Lung (tissue), 11 donors: ENCODE measurements at regions not wholly inside any gene's neighbourhood (a gene's known extent, or its start where the extent isn't known, plus 50 kb on each side); places are given as distances from the start of the nearest gene placed in this dataset.
A peak's percentile ranks its signal among the peaks of the same experiment; 100 is the strongest.

Experiments
- ATAC-seq: fragments of 200-7000 bp; cut with Tn5 transposase; one replicate; pipeline ENCODE4 v1.9.1; 2020; ENCODE audit warnings: moderate number of reproducible peaks; ENCODE audit not compliant: insufficient read depth, low FRiP score
- DNase-seq, 3 donors: peaks; one replicate each; pipeline ENCODE4 v3.0.0-alpha.2; 2013 to 2017
- H3K27ac ChIP-seq, 2 donors: one replicate each; pipeline ENCODE4 v1.5.1; 2013; ENCODE audit warnings: mild to moderate bottlenecking in 2 of 2, moderate library complexity in 2 of 2, control low read depth in 1 of 2, inconsistent platforms in 1 of 2, low read depth in 1 of 2, low read length in 1 of 2
- H3K27me3 ChIP-seq, 3 donors: one replicate each; pipeline ENCODE4 v1.5.1; 2013; ENCODE audit warnings: low read length in 2 of 3; ENCODE audit not compliant: control insufficient read depth in 3 of 3, insufficient read depth in 3 of 3
- H3K36me3 ChIP-seq, 4 donors: one replicate each; pipeline ENCODE4 v1.5.1; 2013; ENCODE audit warnings: low read length in 4 of 4, mild to moderate bottlenecking in 1 of 4, moderate library complexity in 1 of 4; ENCODE audit not compliant: control insufficient read depth in 4 of 4, insufficient read depth in 4 of 4
- H3K4me1 ChIP-seq, 5 donors: one replicate each; pipeline ENCODE4 v1.5.1; 2013; ENCODE audit warnings: low read length in 5 of 5, mild to moderate bottlenecking in 2 of 5, moderate library complexity in 1 of 5; ENCODE audit not compliant: control insufficient read depth in 5 of 5, insufficient read depth in 5 of 5
- H3K4me3 ChIP-seq: one replicate; pipeline ENCODE4 v1.5.1; 2013; ENCODE audit warnings: mild to moderate bottlenecking, control low read depth, moderate library complexity
- H3K9ac ChIP-seq, 2 donors: one replicate each; pipeline ENCODE4 v1.5.1; 2013; ENCODE audit warnings: low read length in 2 of 2, control low read depth in 1 of 2; ENCODE audit not compliant: insufficient read depth in 1 of 2
- H3K9me3 ChIP-seq, 4 donors: one replicate each; pipeline ENCODE4 v1.5.1; 2013; ENCODE audit warnings: low read length in 3 of 4, mild to moderate bottlenecking in 1 of 4, moderate library complexity in 1 of 4; ENCODE audit not compliant: control insufficient read depth in 4 of 4, insufficient read depth in 3 of 4
- WGBS, 2 donors: extraction: QIAGEN DNeasy Blood & Tissue Kit; methylation state at CpG; one replicate each; pipeline ENCODE4 v1.1.7; 2013; 5-methylcytosine and 5-hydroxymethylcytosine counted together
- TF ChIP-seq, protein P1 (sequence below): IDR thresholded peaks from 2 replicates; pipeline ENCODE4 v1.5.1; 2012; ENCODE audit warnings: mild to moderate bottlenecking; ENCODE audit errors: control extremely low read depth, extremely low read depth
- donor health status: control.
- donor health status: control.
- donor health status: Bipolar disorder and iron deficiency.
- donor health status: healthy.
- donor health status: DM: yes; HTN: yes; CAD: no.

DNA sequence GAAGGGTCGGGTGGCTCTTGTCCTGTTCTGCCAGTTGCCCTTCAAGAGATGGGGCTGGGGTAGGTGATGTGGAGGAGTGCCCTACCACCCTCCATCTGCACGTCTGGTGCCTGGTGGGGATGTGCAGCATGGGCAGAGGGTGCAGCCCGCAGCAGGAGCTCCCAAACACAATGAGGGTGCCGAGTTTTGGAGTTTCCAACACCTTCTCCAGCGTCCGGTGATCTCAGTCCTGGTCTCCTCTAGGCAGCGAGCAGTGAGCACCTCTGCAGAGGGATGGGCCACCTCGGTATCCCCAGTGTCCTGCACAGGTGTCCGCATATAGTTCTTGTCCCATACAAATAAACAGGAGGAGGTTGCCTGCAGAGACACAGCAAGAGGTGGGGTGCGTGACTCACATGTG lies 136.0 kb downstream of the ENGASE start:
- 80 to 83% methylated on average over 10 of the region's 10 CpGs for WGBS, 2 donors
- no peak for DNase-seq
- Histone ChIP-seq H3K9me3 (no peaks in the 10 kb centered on the region), H3K4me1 (peaks cover 0 to 9% (median 0%) of the 10 kb centered on the region in 5 donors), H3K27me3 (peaks cover 0 to 27% (median 8%) of the 10 kb centered on the region in 3 donors), H3K27ac (no peak overlapping the region), H3K36me3 (no peaks in the 10 kb centered on the region), H3K9ac (no peak overlapping the region), H3K4me3 (no peak overlapping the region)
- ATAC-seq, result no peak
- TF ChIP-seq, protein P1, sequence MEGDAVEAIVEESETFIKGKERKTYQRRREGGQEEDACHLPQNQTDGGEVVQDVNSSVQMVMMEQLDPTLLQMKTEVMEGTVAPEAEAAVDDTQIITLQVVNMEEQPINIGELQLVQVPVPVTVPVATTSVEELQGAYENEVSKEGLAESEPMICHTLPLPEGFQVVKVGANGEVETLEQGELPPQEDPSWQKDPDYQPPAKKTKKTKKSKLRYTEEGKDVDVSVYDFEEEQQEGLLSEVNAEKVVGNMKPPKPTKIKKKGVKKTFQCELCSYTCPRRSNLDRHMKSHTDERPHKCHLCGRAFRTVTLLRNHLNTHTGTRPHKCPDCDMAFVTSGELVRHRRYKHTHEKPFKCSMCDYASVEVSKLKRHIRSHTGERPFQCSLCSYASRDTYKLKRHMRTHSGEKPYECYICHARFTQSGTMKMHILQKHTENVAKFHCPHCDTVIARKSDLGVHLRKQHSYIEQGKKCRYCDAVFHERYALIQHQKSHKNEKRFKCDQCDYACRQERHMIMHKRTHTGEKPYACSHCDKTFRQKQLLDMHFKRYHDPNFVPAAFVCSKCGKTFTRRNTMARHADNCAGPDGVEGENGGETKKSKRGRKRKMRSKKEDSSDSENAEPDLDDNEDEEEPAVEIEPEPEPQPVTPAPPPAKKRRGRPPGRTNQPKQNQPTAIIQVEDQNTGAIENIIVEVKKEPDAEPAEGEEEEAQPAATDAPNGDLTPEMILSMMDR, result no peak

DNA sequence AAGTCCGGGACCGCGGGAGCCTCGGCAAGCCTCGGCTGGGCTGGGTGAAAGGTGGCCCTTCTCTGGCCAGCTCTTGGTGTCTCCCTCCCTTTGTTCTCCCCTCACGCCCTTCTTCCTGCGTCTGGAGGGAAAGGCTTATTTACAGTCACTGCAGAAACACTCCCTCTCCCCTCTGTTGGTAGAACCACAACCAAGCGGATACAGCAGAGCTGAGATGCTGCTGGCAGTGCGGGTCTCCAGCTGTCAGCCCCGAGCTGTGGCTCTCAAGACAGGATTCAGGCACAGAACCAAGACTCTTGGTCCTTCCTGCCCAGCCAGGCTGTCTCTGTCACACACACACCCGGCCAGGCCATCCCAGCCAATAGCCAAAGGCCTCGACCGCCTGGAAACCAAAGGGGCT lies 133.3 kb downstream of the ENGASE start:
- DNase-seq, result peak; percentile 44 to 78 (median 52)

DNA sequence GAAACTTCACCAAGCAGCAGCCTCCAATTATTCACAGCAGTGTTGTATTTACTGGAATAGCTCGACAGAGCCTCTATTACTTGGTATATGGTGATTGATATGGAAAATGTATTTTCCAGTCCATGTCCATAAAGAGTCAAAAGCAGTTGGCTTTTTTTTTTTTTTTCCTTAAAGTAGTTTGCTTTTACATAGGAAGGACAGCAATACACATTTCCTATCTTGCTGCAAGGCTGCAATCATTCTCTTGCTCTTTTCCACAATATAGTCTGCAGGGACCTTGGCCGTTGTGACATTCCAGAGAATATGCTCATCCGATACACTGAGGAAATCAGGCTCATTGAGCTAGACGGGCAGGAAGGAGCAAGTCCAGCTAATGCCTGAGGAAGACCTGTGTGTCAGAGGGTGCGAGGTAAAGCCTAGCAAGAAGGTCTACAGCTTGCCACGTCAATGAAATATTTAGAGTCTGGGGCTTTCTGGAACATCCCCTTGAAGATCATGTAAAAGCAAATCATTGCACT lies 131.1 kb downstream of the ENGASE start:
- Histone ChIP-seq H3K27ac (no peak overlapping the region), H3K4me3 (no peak overlapping the region), H3K36me3 (no peaks in the 10 kb centered on the region), H3K4me1 (peaks cover 0 to 9% (median 0%) of the 10 kb centered on the region in 5 donors), H3K9ac (no peak overlapping the region), H3K27me3 (peaks cover 0 to 23% (median 0%) of the 10 kb centered on the region in 3 donors), H3K9me3 (no peaks in the 10 kb centered on the region)
- ATAC-seq (no peak), DNase-seq (no peak)
- TF ChIP-seq, protein P1, result no peak
- WGBS, 2 donors, result 50 to 75% methylated on average over 6 of the region's 6 CpGs

More for the DNA sequence above, 133.3 kb downstream of the ENGASE start:
- H3K36me3 ChIP-seq, result no peaks in the 10 kb centered on the region
- no peak for ATAC-seq
- H3K4me3 ChIP-seq, result no peak overlapping the region
- H3K4me1 ChIP-seq, result peaks cover 0 to 9% (median 0%) of the 10 kb centered on the region in 5 donors
- TF ChIP-seq, protein P1, result no peak
- H3K27me3 ChIP-seq, result peaks cover 0 to 16% (median 4%) of the 10 kb centered on the region in 3 donors
- no peaks in the 10 kb centered on the region for H3K9me3 ChIP-seq
- no peak overlapping the region for H3K27ac ChIP-seq
- WGBS, 2 donors, result 31 to 40% methylated on average over 13 of the region's 13 CpGs
- no peak overlapping the region for H3K9ac ChIP-seq

DNA sequence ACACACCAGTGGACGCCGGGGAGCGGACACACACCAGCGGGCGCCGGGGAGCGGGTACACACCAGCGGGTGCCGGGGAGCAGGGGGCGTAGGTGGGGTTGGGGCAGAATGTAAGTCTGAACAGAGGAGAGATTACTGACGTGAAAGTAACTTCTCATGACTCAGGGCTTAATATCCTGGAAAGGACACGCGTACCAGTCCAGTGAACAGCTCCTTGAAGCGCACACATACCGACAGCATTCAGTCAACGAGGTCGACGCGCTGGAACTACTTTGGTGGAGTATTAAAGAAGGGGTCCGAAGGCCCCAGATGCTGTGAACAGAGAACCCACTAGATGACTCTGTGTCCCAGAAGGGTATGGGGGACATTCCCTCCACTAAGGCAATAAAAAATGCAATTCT lies 129.6 kb downstream of the ENGASE start:
- Histone ChIP-seq H3K27me3 (peaks cover 0 to 20% (median 0%) of the 10 kb centered on the region in 3 donors), H3K4me3 (no peak overlapping the region), H3K27ac (no peak overlapping the region), H3K4me1 (peaks cover 0 to 9% (median 0%) of the 10 kb centered on the region in 5 donors), H3K36me3 (no peaks in the 10 kb centered on the region), H3K9ac (no peak overlapping the region), H3K9me3 (no peaks in the 10 kb centered on the region)
- DNase-seq (no peak), ATAC-seq (no peak)
- 89 to 94% methylated on average over 20 of the region's 20 CpGs for WGBS, 2 donors
- TF ChIP-seq, protein P1, result no peak
